ENCODE measurements at regions not wholly inside any gene's neighbourhood (a gene's known extent, or its start where the extent isn't known, plus 50 kb on each side); places are given as distances from the start of the nearest gene placed in this dataset.

- 83 to 84% methylated on average over 2 of the region's 2 CpGs for WGBS, 2 donors
- Histone ChIP-seq H3K36me3 (no peaks in the 10 kb centered on the region), H3K4me3 (no peak overlapping the region), H3K27ac (no peak overlapping the region), H3K4me1 (no peaks in the 10 kb centered on the region), H3K9me3 (peaks cover 0 to 4% (median 0%) of the 10 kb centered on the region in 4 donors), H3K27me3 (no peaks in the 10 kb centered on the region)
- TF ChIP-seq CTCF (IDR thresholded peaks at IDR 0.05) (no peak), POLR2A (IDR thresholded peaks at IDR 0.05) (no peak), EP300 (IDR thresholded peaks at IDR 0.05) (no peak)
- no peak for DNase-seq (ENCODE audit: low spot score in 2 of 2)
Measured at GRCh38 chr6:119568580-119568979, 219.0 kb upstream of the MAN1A1 start.

GRCh38 chr6:119566546-119567260 is 217.1 kb upstream of the MAN1A1 start:
- Histone ChIP-seq H3K27me3 (no peaks in the 10 kb centered on the region), H3K27ac (no peak overlapping the region), H3K4me1 (no peaks in the 10 kb centered on the region), H3K9me3 (peaks cover 0 to 4% (median 0%) of the 10 kb centered on the region in 4 donors), H3K4me3 (no peak overlapping the region), H3K36me3 (no peaks in the 10 kb centered on the region)
- TF ChIP-seq CTCF (IDR thresholded peaks at IDR 0.05) (no peak), POLR2A (IDR thresholded peaks at IDR 0.05) (no peak), EP300 (IDR thresholded peaks at IDR 0.05) (no peak)
- no peak for DNase-seq (ENCODE audit: low spot score in 2 of 2)
- WGBS, 2 donors = 90 to 91% methylated on average over 19 of the region's 19 CpGs

- H3K4me3 ChIP-seq = no peak overlapping the region
- H3K27me3 ChIP-seq = no peaks in the 10 kb centered on the region
- H3K9me3 ChIP-seq = no peaks in the 10 kb centered on the region
- no peak for DNase-seq (ENCODE audit: low spot score in 2 of 2)
- H3K4me1 ChIP-seq = no peaks in the 10 kb centered on the region
- WGBS, 2 donors = 90 to 91% methylated on average over 3 of the region's 3 CpGs
- TF ChIP-seq CTCF (IDR thresholded peaks at IDR 0.05) (no peak), POLR2A (IDR thresholded peaks at IDR 0.05) (no peak), EP300 (IDR thresholded peaks at IDR 0.05) (no peak)
- H3K27ac ChIP-seq = no peak overlapping the region
- no peaks in the 10 kb centered on the region for H3K36me3 ChIP-seq
Measured at GRCh38 chr6:119565893-119566292, 216.3 kb upstream of the MAN1A1 start.

- no peaks in the 10 kb centered on the region for H3K27me3 ChIP-seq
- H3K27ac ChIP-seq = no peak overlapping the region
- H3K4me3 ChIP-seq = no peak overlapping the region
- DNase-seq (ENCODE audit: low spot score in 2 of 2) = no peak
- TF ChIP-seq CTCF (IDR thresholded peaks at IDR 0.05) (no peak), POLR2A (IDR thresholded peaks at IDR 0.05) (no peak), EP300 (IDR thresholded peaks at IDR 0.05) (no peak)
- H3K9me3 ChIP-seq = no peaks in the 10 kb centered on the region
- no peaks in the 10 kb centered on the region for H3K36me3 ChIP-seq
- H3K4me1 ChIP-seq = no peaks in the 10 kb centered on the region
Measured at GRCh38 chr6:119562168-119562567, 212.6 kb upstream of the MAN1A1 start.

GRCh38 chr6:119559586-119559985 is 210.0 kb upstream of the MAN1A1 start:
- no peak overlapping the region for H3K27ac ChIP-seq
- H3K9me3 ChIP-seq = no peaks in the 10 kb centered on the region
- TF ChIP-seq POLR2A (IDR thresholded peaks at IDR 0.05) = no peak
- no peak for TF ChIP-seq CTCF (IDR thresholded peaks at IDR 0.05)
- no peak for TF ChIP-seq EP300 (IDR thresholded peaks at IDR 0.05)
- H3K4me1 ChIP-seq = no peaks in the 10 kb centered on the region
- no peak for DNase-seq (ENCODE audit: low spot score in 2 of 2)
- H3K4me3 ChIP-seq = no peak overlapping the region
- H3K27me3 ChIP-seq = no peaks in the 10 kb centered on the region
- no peaks in the 10 kb centered on the region for H3K36me3 ChIP-seq

Data from tibial nerve (tissue), 4 donors.